H9 (cell line): ENCODE measurements at regions not wholly inside any gene's neighbourhood (a gene's known extent, or its start where the extent isn't known, plus 50 kb on each side); places are given as distances from the start of the nearest gene placed in this dataset.

ENCODE experiments used
- DNase-seq: peaks from one replicate; pipeline ENCODE4 v3.0.0-alpha.2; 2017
- H2AFZ ChIP-seq: one replicate; pipeline ENCODE4 v1.6.1; 2013; ENCODE audit warnings: mild to moderate bottlenecking, low read length, control low read depth, moderate library complexity
- H2AK5ac ChIP-seq: 2 replicates; pipeline ENCODE4 v1.6.1; 2013; ENCODE audit warnings: low read length, control low read depth, mixed read lengths; ENCODE audit not compliant: insufficient read length
- H2BK120ac ChIP-seq: one replicate; pipeline ENCODE4 v1.6.1; 2013; ENCODE audit warnings: low read depth, mild to moderate bottlenecking, low read length, control low read depth, inconsistent platforms; ENCODE audit not compliant: poor library complexity, severe bottlenecking
- H2BK12ac ChIP-seq: 2 replicates; pipeline ENCODE4 v1.6.1; 2013; ENCODE audit warnings: low read length, control low read depth, mixed read lengths, low read depth; ENCODE audit not compliant: insufficient read length
- H2BK15ac ChIP-seq: 2 replicates; pipeline ENCODE4 v1.6.1; 2013; ENCODE audit warnings: low read depth, low read length, control low read depth
- H2BK20ac ChIP-seq: one replicate; pipeline ENCODE4 v1.6.1; 2013; ENCODE audit warnings: low read depth, mild to moderate bottlenecking, low read length, control low read depth, inconsistent platforms; ENCODE audit not compliant: poor library complexity, severe bottlenecking
- H2BK5ac ChIP-seq: 2 replicates; pipeline ENCODE4 v1.6.1; 2013; ENCODE audit warnings: low read length, control low read depth, mixed read lengths; ENCODE audit not compliant: insufficient read length
- H3K14ac ChIP-seq: 2 replicates; pipeline ENCODE4 v1.6.1; 2013; ENCODE audit warnings: low read length, control low read depth; ENCODE audit not compliant: insufficient read depth
- H3K18ac ChIP-seq: 2 replicates; pipeline ENCODE4 v1.6.1; 2013; ENCODE audit warnings: low read depth, mild to moderate bottlenecking, mixed read lengths, low read length, control low read depth; ENCODE audit not compliant: insufficient read length
- H3K23ac ChIP-seq: 2 replicates; pipeline ENCODE4 v1.6.1; 2013; ENCODE audit warnings: low read length, control low read depth, mixed read lengths, low read depth; ENCODE audit not compliant: insufficient read length
- H3K23me2 ChIP-seq: 2 replicates; pipeline ENCODE4 v1.6.1; 2013; ENCODE audit warnings: low read depth, mild to moderate bottlenecking, mixed read lengths, low read length, control low read depth; ENCODE audit not compliant: insufficient read length, poor library complexity, severe bottlenecking
- H3K27ac ChIP-seq: 2 replicates; pipeline ENCODE4 v1.5.1; 2013; ENCODE audit warnings: low read length, control low read depth, mixed read lengths, low read depth; ENCODE audit not compliant: insufficient read length
- H3K27me3 ChIP-seq: 2 replicates; pipeline ENCODE4 v1.6.1; 2013; ENCODE audit warnings: low read length, control low read depth, inconsistent platforms; ENCODE audit not compliant: insufficient read depth
- H3K4ac ChIP-seq: 2 replicates; pipeline ENCODE4 v1.6.1; 2013; ENCODE audit warnings: low read depth, mild to moderate bottlenecking, control low read depth, inconsistent platforms, low read length, moderate library complexity
- H3K4me1 ChIP-seq: 2 replicates; pipeline ENCODE4 v1.6.1; 2013; ENCODE audit warnings: low read length, control low read depth, inconsistent platforms; ENCODE audit not compliant: insufficient read depth
- H3K4me2 ChIP-seq: 2 replicates; pipeline ENCODE4 v1.6.1; 2013; ENCODE audit warnings: low read length, control low read depth, mixed read lengths; ENCODE audit not compliant: insufficient read length, insufficient read depth
- H3K56ac ChIP-seq: 2 replicates; pipeline ENCODE4 v1.6.1; 2013; ENCODE audit warnings: low read depth, mild to moderate bottlenecking, mixed read lengths, low read length, control low read depth; ENCODE audit not compliant: insufficient read length
- H3K79me1 ChIP-seq: 2 replicates; pipeline ENCODE4 v1.6.1; 2013; ENCODE audit warnings: low read depth, mild to moderate bottlenecking, moderate library complexity, low read length, control low read depth, inconsistent platforms; ENCODE audit not compliant: insufficient read depth, poor library complexity, severe bottlenecking
- H3K79me2 ChIP-seq: 2 replicates; pipeline ENCODE4 v1.6.1; 2013; ENCODE audit warnings: low read length, control low read depth, inconsistent platforms; ENCODE audit not compliant: insufficient read depth
- H3K9ac ChIP-seq: 2 replicates; pipeline ENCODE4 v1.6.1; 2013; ENCODE audit warnings: low read length, control low read depth, mixed read lengths; ENCODE audit not compliant: insufficient read length; ENCODE audit errors: extremely low read depth
- H3K9me3 ChIP-seq: one replicate; pipeline ENCODE4 v1.6.1; 2013; ENCODE audit warnings: low read depth, low read length, inconsistent platforms; ENCODE audit not compliant: control insufficient read depth
- H3T11ph ChIP-seq: one replicate; pipeline ENCODE4 v1.6.1; 2013; ENCODE audit warnings: mild to moderate bottlenecking, low read length, control low read depth, inconsistent platforms
- H4K20me1 ChIP-seq: one replicate; pipeline ENCODE4 v1.6.1; 2013; ENCODE audit not compliant: control insufficient read depth, insufficient read length, insufficient read depth
- H4K5ac ChIP-seq: 2 replicates; pipeline ENCODE4 v1.6.1; 2013; ENCODE audit warnings: low read depth, mild to moderate bottlenecking, mixed read lengths, low read length, control low read depth; ENCODE audit not compliant: insufficient read length
- H4K8ac ChIP-seq: replicated peaks from 2 replicates; pipeline ENCODE4 v1.6.1; 2013; ENCODE audit warnings: low read length, control low read depth, mixed read lengths, low read depth; ENCODE audit not compliant: insufficient read length
- H4K91ac ChIP-seq: 2 replicates; pipeline ENCODE4 v1.6.1; 2013; ENCODE audit warnings: low read depth, mild to moderate bottlenecking, moderate library complexity, mixed read lengths, low read length, control low read depth; ENCODE audit not compliant: insufficient read length
- H3K27ac Mint-ChIP-seq, 3 experiments: 2 replicates in 2 of 3; 3 replicates in 1 of 3; pipeline ENCODE4 v1.8.0; 2020 to 2021; ENCODE audit warnings: mixed read lengths in 3 of 3, mild to moderate bottlenecking in 1 of 3, moderate library complexity in 1 of 3
- H3K27me3 Mint-ChIP-seq: 2 replicates; pipeline ENCODE4 v1.8.0; 2021; ENCODE audit warnings: low read depth, mild to moderate bottlenecking, moderate library complexity, mixed read lengths
- H3K36me3 Mint-ChIP-seq, 3 experiments: 2 replicates in 2 of 3; 3 replicates in 1 of 3; pipeline ENCODE4 v1.8.0; 2020 to 2021; ENCODE audit warnings: low read depth in 3 of 3, mixed read lengths in 3 of 3; ENCODE audit not compliant: insufficient read depth in 1 of 3
- H3K4me1 Mint-ChIP-seq, 2 experiments: 2 replicates each; pipeline ENCODE4 v1.8.0; 2020; ENCODE audit warnings: mixed read lengths in 2 of 2
- H3K4me3 Mint-ChIP-seq, 2 experiments: 2 replicates in 1 of 2; 3 replicates in 1 of 2; pipeline ENCODE4 v1.8.0; 2020 to 2021; ENCODE audit warnings: mild to moderate bottlenecking in 2 of 2, mixed read lengths in 2 of 2, moderate library complexity in 1 of 2
- H3K9me3 Mint-ChIP-seq, 2 experiments: 2 replicates in 1 of 2; 3 replicates in 1 of 2; pipeline ENCODE4 v1.8.0; 2020; ENCODE audit warnings: mild to moderate bottlenecking in 2 of 2, mixed read lengths in 2 of 2, moderate library complexity in 1 of 2
- WGBS: extraction: QIAGEN DNeasy Blood & Tissue Kit; methylation state at CpG from one replicate; pipeline ENCODE4 v1.1.7; 2013; ENCODE audit warnings: missing lambda C conversion rate, low lambda C conversion rate, mixed read lengths; ENCODE audit not compliant: insufficient read length; ENCODE audit errors: extremely low coverage; 5-methylcytosine and 5-hydroxymethylcytosine counted together
- TF ChIP-seq, protein P1 (sequence below): fragments of 200-600 bp; sonication (generic); conservative IDR thresholded peaks from 3 replicates; pipeline ENCODE4 v1.8.0; 2021; ENCODE audit warnings: antibody characterized with exemption, mild to moderate bottlenecking

DNA sequence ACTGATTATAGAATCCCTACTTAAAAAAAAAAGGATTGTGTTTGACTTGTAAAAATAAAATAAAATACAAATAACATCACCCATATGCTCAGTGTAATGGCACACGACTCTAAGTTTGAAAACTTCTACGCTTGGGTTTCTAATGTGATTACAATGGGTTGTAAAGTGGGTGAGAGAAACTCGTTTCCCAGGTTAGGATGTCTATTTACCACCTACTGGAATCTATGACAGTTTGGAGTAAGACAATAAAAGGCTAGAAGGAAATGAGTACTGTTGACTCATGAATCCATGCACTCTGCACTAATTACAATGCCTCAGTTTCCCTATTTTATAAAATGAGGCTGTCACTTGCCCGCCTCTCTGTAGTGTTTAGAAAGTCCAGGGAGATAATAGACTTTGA lies 204.0 kb upstream of the FOXN2 start:
- no peak for DNase-seq
- Histone ChIP-seq H3K79me1 (no peaks in the 10 kb centered on the region), H4K8ac (no peak overlapping the region), H3K14ac (no peak overlapping the region), H3K4ac (no peak overlapping the region), H3K9ac (no peak overlapping the region), H3K4me2 (no peak overlapping the region), H2BK12ac (no peak overlapping the region), H2BK15ac (no peak overlapping the region), H2AFZ (no peak overlapping the region), H3K23me2 (peaks cover 2% of the 10 kb centered on the region), H2BK5ac (no peak overlapping the region), H4K91ac (no peak overlapping the region), H3K18ac (no peak overlapping the region), H3K4me1 (peaks cover 2% of the 10 kb centered on the region; the same call in 1 of the 2 replicates), H3K79me2 (no peaks in the 10 kb centered on the region), H4K5ac (no peak overlapping the region), H2BK120ac (no peak overlapping the region), H3K9me3 (no peaks in the 10 kb centered on the region), H3K23ac (no peak overlapping the region), H3K27me3 (no peaks in the 10 kb centered on the region), H2BK20ac (no peak overlapping the region), H3K56ac (no peak overlapping the region), H4K20me1 (no peaks in the 10 kb centered on the region), H3K27ac (no peak overlapping the region), H2AK5ac (no peak overlapping the region), H3T11ph (no peak overlapping the region)
- Mint-ChIP-seq H3K36me3 (no peaks in the 10 kb centered on the region), H3K4me1 (peaks cover 25 to 37% of the 10 kb centered on the region in 2 experiments), H3K9me3 (no peaks in the 10 kb centered on the region), H3K27me3 (no peaks in the 10 kb centered on the region), H3K27ac (no peak overlapping the region), H3K4me3 (no peak overlapping the region)
- no CpG with 5 or more reads among the region's 4 CpGs for WGBS
- TF ChIP-seq, protein P1, sequence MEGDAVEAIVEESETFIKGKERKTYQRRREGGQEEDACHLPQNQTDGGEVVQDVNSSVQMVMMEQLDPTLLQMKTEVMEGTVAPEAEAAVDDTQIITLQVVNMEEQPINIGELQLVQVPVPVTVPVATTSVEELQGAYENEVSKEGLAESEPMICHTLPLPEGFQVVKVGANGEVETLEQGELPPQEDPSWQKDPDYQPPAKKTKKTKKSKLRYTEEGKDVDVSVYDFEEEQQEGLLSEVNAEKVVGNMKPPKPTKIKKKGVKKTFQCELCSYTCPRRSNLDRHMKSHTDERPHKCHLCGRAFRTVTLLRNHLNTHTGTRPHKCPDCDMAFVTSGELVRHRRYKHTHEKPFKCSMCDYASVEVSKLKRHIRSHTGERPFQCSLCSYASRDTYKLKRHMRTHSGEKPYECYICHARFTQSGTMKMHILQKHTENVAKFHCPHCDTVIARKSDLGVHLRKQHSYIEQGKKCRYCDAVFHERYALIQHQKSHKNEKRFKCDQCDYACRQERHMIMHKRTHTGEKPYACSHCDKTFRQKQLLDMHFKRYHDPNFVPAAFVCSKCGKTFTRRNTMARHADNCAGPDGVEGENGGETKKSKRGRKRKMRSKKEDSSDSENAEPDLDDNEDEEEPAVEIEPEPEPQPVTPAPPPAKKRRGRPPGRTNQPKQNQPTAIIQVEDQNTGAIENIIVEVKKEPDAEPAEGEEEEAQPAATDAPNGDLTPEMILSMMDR = no peak
